HCT116 (cell line): ENCODE measurements at regions not wholly inside any gene's neighbourhood (a gene's known extent, or its start where the extent isn't known, plus 50 kb on each side); places are given as distances from the start of the nearest gene placed in this dataset.

Experiments used
- ATAC-seq: fragments of 200-7000 bp; cut with Tn5 transposase; 2 replicates; pipeline ENCODE4 v1.9.1; 2020; ENCODE audit warnings: mild to moderate bottlenecking, moderate library complexity
- BruUV-seq: library from RNA; stranded (reverse); fragments of 400-500 nt; replicated peaks from 2 replicates; lab custom pipeline; 2021; lab: Mats Ljungman, UMichigan
- CTCF ChIA-PET: fragments of 300-600 bp; sonication (Branson Sonifier 250); formaldehyde crosslinking; loops from one replicate; lab custom pipeline; 2021; ENCODE audit warnings: antibody characterized with exemption; lab: Charles Lee
- POLR2A ChIA-PET: fragments of 300-600, 350-600 bp; sonication (Branson Sonifier 250); formaldehyde crosslinking; loops from one replicate; lab custom pipeline; 2021; ENCODE audit warnings: antibody characterized with exemption; lab: Charles Lee
- RAD21 ChIA-PET, 2 experiments: fragments of 300-600 bp; sonication (Branson Sonifier 250); formaldehyde crosslinking; loops; one replicate each; lab custom pipeline; 2023; ENCODE audit warnings: low total read pairs in 2 of 2; ENCODE audit not compliant: uncharacterized antibody in 2 of 2, unreplicated experiment in 2 of 2, low non-redundant PET in 1 of 2; lab: Charles Lee
- DNase-seq: peaks from one replicate; pipeline ENCODE4 v3.0.0-alpha.2; 2010; ENCODE audit warnings: low read depth, low spot score
- H2AFZ ChIP-seq: fragments of 200-600 bp; shearing (Covaris generic), sonication (generic); 2 replicates; pipeline ENCODE4 v1.6.1; 2017; ENCODE audit warnings: low read depth, mixed run types, mixed read lengths, antibody characterized with exemption, low read length; ENCODE audit not compliant: poor library complexity, severe bottlenecking
- H3K27ac ChIP-seq: 2 replicates; pipeline ENCODE4 v1.5.1; 2012; ENCODE audit warnings: low read depth, low read length
- H3K27me3 ChIP-seq: fragments of 200-600 bp; sonication (generic); 2 replicates; pipeline ENCODE4 v1.6.1; 2016; ENCODE audit warnings: mixed run types, low read length, mixed read lengths; ENCODE audit not compliant: insufficient read depth
- H3K36me3 ChIP-seq, 2 experiments: fragments of 200-500 bp in 1 of 2; fragments of 200-600 bp in 1 of 2; sonication (Bioruptor generic) in 1 of 2; sonication (generic) in 1 of 2; 2 replicates each; pipeline versions ENCODE4 v1.5.1 to v1.6.1; 2014 to 2016; ENCODE audit warnings: low read length in 2 of 2, inconsistent platforms in 1 of 2, mixed read lengths in 1 of 2, mixed run types in 1 of 2; ENCODE audit not compliant: insufficient read depth in 2 of 2, control insufficient read depth in 1 of 2
- H3K4me1 ChIP-seq, 2 experiments: fragments of 200-600 bp in 1 of 2; sonication (generic) in 1 of 2; 2 replicates each; pipeline versions ENCODE4 v1.5.1 to v1.6.1; 2012 to 2017; ENCODE audit warnings: low read length in 2 of 2, inconsistent platforms in 1 of 2, mild to moderate bottlenecking in 1 of 2, mixed read lengths in 1 of 2, mixed run types in 1 of 2, moderate library complexity in 1 of 2; ENCODE audit not compliant: insufficient read depth in 2 of 2, control insufficient read depth in 1 of 2
- H3K4me2 ChIP-seq: fragments of 200-600 bp; sonication (generic); 2 replicates; pipeline ENCODE4 v1.6.1; 2017; ENCODE audit warnings: mixed run types, low read length, mixed read lengths
- H3K4me3 ChIP-seq, 2 experiments: fragments of 200-600 bp in 1 of 2; sonication (generic) in 1 of 2; replicated peaks in 1 of 2; 2 replicates each; pipeline ENCODE4 v1.5.1; 2011 to 2016; ENCODE audit warnings: low read length in 2 of 2, control low read depth in 1 of 2, low read depth in 1 of 2, mild to moderate bottlenecking in 1 of 2, mixed read lengths in 1 of 2, mixed run types in 1 of 2
- H3K79me2 ChIP-seq: fragments of 200-600 bp; sonication (generic); 2 replicates; pipeline ENCODE4 v1.6.1; 2017; ENCODE audit warnings: mild to moderate bottlenecking, mixed run types, low read length, moderate library complexity, mixed read lengths; ENCODE audit not compliant: insufficient read depth
- H3K9ac ChIP-seq: fragments of 200-600 bp; sonication (generic); 2 replicates; pipeline ENCODE4 v1.6.1; 2016; ENCODE audit warnings: low read length, mixed read lengths
- H3K9me2 ChIP-seq: fragments of 200-600 bp; sonication (generic), shearing (Covaris generic); 2 replicates; pipeline ENCODE4 v1.6.1; 2017; ENCODE audit warnings: mixed run types, mild to moderate bottlenecking, moderate library complexity; ENCODE audit not compliant: insufficient read depth
- H3K9me3 ChIP-seq, 2 experiments: fragments of 200-500 bp in 1 of 2; fragments of 200-600 bp in 1 of 2; sonication (Bioruptor generic) in 1 of 2; sonication (generic) in 1 of 2; 2 replicates each; pipeline ENCODE4 v1.6.1; 2014 to 2017; ENCODE audit warnings: low read length in 2 of 2, mixed read lengths in 2 of 2, inconsistent platforms in 1 of 2, low read depth in 1 of 2, mild to moderate bottlenecking in 1 of 2, mixed run types in 1 of 2, moderate library complexity in 1 of 2; ENCODE audit not compliant: control insufficient read depth in 1 of 2, insufficient read depth in 1 of 2
- H4K20me1 ChIP-seq: fragments of 200-600 bp; sonication (generic), shearing (Covaris generic); 2 replicates; pipeline ENCODE4 v1.6.1; 2017; ENCODE audit warnings: mixed run types, mild to moderate bottlenecking, moderate library complexity; ENCODE audit not compliant: insufficient read depth
- CBX3 ChIP-seq: IDR thresholded peaks from 2 replicates; pipeline ENCODE4 v1.6.1; 2012; ENCODE audit warnings: low read depth
- CEBPB ChIP-seq: IDR thresholded peaks from 2 replicates; pipeline ENCODE4 v1.6.1; 2012; ENCODE audit warnings: low read depth
- EGR1 ChIP-seq: IDR thresholded peaks from 2 replicates; pipeline ENCODE4 v1.6.1; 2012; ENCODE audit warnings: low read depth
- ELF1 ChIP-seq: IDR thresholded peaks from 2 replicates; pipeline ENCODE4 v1.6.1; 2012; ENCODE audit warnings: low read depth, borderline replicate concordance
- EZH2 ChIP-seq: fragments of 200-600 bp; sonication (generic); IDR thresholded peaks from 2 replicates; pipeline ENCODE4 v1.6.1; 2017; ENCODE audit warnings: antibody characterized with exemption, mixed run types
- EZH2phosphoT487 ChIP-seq: fragments of 200-600 bp; IDR thresholded peaks from 2 replicates; pipeline ENCODE4 v1.6.1; 2018; ENCODE audit warnings: antibody characterized with exemption, borderline replicate concordance
- FOSL1 ChIP-seq: IDR thresholded peaks from 2 replicates; pipeline ENCODE4 v1.6.1; 2012; ENCODE audit warnings: low read depth
- JUND ChIP-seq: IDR thresholded peaks from 2 replicates; pipeline ENCODE4 v1.6.1; 2012
- POLR2A ChIP-seq: IDR thresholded peaks from 2 replicates; pipeline ENCODE4 v1.7.0; 2011; ENCODE audit warnings: borderline replicate concordance; ENCODE audit not compliant: insufficient read depth, insufficient read length; ENCODE audit errors: extremely low read depth
- RAD21 ChIP-seq: IDR thresholded peaks from 2 replicates; pipeline ENCODE4 v1.6.1; 2012; ENCODE audit warnings: low read depth, mild to moderate bottlenecking
- SIN3A ChIP-seq: IDR thresholded peaks from 2 replicates; pipeline ENCODE4 v1.6.1; 2012; ENCODE audit warnings: low read depth
- SP1 ChIP-seq: IDR thresholded peaks from 2 replicates; pipeline ENCODE4 v1.6.1; 2012; ENCODE audit warnings: low read depth
- SRF ChIP-seq: IDR thresholded peaks from 2 replicates; pipeline ENCODE4 v1.6.1; 2012; ENCODE audit warnings: low read depth
- YY1 ChIP-seq: IDR thresholded peaks from 2 replicates; pipeline ENCODE4 v1.6.1; 2011; ENCODE audit warnings: low read length, low read depth, moderate library complexity, mild to moderate bottlenecking; ENCODE audit not compliant: insufficient replicate concordance; ENCODE audit errors: extremely low read depth
- ZNF274 ChIP-seq: fragments of 200-500 bp; sonication (Bioruptor generic); IDR thresholded peaks from 2 replicates; pipeline ENCODE4 v1.6.1; 2014; ENCODE audit warnings: mild to moderate bottlenecking, low read depth, low read length, inconsistent platforms
- intact Hi-C: fragments of 100-400 bp; cut with micrococcal nuclease; formaldehyde crosslinking; loops from 2 replicates; pipeline ENCODE4 v1.10.0; 2022
- TF ChIP-seq, protein P1 (sequence below): IDR thresholded peaks from 2 replicates; pipeline ENCODE4 v1.6.1; 2012
- TF ChIP-seq, protein P2 (sequence below), 3 experiments: fragments of 200-600 bp in 1 of 3; sonication (generic) in 1 of 3; IDR thresholded peaks in 2 of 3; conservative IDR thresholded peaks in 1 of 3; 2 replicates each; pipeline ENCODE4 v1.5.1; 2012 to 2017; ENCODE audit warnings: low read depth in 2 of 3, low read length in 2 of 3, antibody characterized with exemption in 1 of 3, borderline replicate concordance in 1 of 3, control low read depth in 1 of 3, mild to moderate bottlenecking in 1 of 3, mixed read lengths in 1 of 3, mixed run types in 1 of 3, moderate library complexity in 1 of 3; ENCODE audit not compliant: insufficient read depth in 1 of 3
- TF ChIP-seq, protein P3 (sequence below): IDR thresholded peaks from 2 replicates; pipeline ENCODE4 v1.6.1; 2011; ENCODE audit warnings: mild to moderate bottlenecking, low read length, moderate library complexity; ENCODE audit not compliant: insufficient replicate concordance; ENCODE audit errors: extremely low read depth
- TF ChIP-seq, protein P4 (sequence below): IDR thresholded peaks from 2 replicates; pipeline ENCODE4 v1.6.1; 2012

DNA sequence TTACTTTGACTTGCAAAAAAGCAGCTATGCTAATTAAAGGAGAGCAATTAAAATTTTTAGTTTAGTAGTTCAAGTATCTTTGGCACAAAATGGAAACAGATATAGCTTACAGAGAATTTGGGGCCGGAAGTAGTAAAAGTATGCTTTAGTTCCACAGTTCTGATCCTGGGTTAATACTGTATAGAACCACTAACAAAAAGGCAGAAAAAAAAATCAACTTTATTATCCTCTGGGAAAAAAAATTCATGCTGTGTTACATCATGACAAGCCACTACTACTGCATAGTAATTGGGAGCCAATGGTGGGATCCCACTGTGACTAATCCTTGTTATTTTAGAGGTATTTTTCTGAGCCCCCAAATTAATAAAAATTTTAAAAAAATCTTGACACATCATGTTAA lies 246.8 kb upstream of the PRDM9 start:
- Histone ChIP-seq H3K27me3 (no peaks in the 10 kb centered on the region), H3K36me3 (no peaks in the 10 kb centered on the region), H3K9me3 (peaks cover 13 to 34% of the 10 kb centered on the region in 2 experiments; a peak in 2 of 4 replicates), H3K9ac (no peak overlapping the region), H3K9me2 (no peaks in the 10 kb centered on the region), H3K4me3 (no peak overlapping the region), H3K4me2 (no peak overlapping the region), H3K4me1 (no peaks in the 10 kb centered on the region), H4K20me1 (no peaks in the 10 kb centered on the region), H2AFZ (no peak overlapping the region), H3K79me2 (no peaks in the 10 kb centered on the region), H3K27ac (no peak overlapping the region)
- POLR2A ChIA-PET, result no interaction called here
- no peak for ATAC-seq
- intact Hi-C loops, result no loop called here
- no peak for DNase-seq
- BruUV-seq, result no TSS peak
- RAD21 ChIA-PET, result no interaction called here
- no peak for TF ChIP-seq EZH2phosphoT487
- no peak for TF ChIP-seq POLR2A
- TF ChIP-seq CBX3, result no peak
- no peak for TF ChIP-seq SRF
- CTCF ChIA-PET, result no interaction called here

DNA sequence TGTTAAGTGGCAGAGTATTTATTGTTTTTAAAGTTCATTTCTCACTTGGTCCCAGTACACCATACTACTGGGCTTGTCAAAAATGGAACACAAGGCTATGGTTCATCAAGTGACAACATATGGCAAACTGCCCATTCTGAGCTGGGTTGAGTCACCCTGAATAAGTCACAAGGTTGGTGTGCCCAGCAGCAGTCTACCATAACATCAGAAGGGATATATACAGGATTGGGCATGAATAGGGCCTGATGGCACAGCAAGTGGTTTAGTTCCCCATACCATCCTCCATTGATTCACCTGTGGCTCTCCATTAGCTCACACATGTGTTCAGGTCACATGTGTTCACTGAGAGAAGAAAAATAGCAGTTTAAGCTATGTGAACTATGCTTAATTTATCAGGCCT lies 249.8 kb upstream of the PRDM9 start:
- H3K4me2 ChIP-seq, result no peak overlapping the region
- no peak overlapping the region for H3K27ac ChIP-seq
- BruUV-seq, result no TSS peak
- peaks cover 12 to 32% of the 10 kb centered on the region in 2 experiments; a peak in 3 of 4 replicates for H3K9me3 ChIP-seq
- no peaks in the 10 kb centered on the region for H3K9me2 ChIP-seq
- intact Hi-C loops, result no loop called here
- no peak overlapping the region for H3K4me3 ChIP-seq
- H3K79me2 ChIP-seq, result no peaks in the 10 kb centered on the region
- DNase-seq (no peak), ATAC-seq (no peak)
- H3K27me3 ChIP-seq, result no peaks in the 10 kb centered on the region
- ChIA-PET CTCF (no interaction called here), RAD21 (no interaction called here), POLR2A (no interaction called here)
- H2AFZ ChIP-seq, result no peak overlapping the region
- H3K9ac ChIP-seq, result no peak overlapping the region
- no peaks in the 10 kb centered on the region for H4K20me1 ChIP-seq
- no peaks in the 10 kb centered on the region for H3K36me3 ChIP-seq
- H3K4me1 ChIP-seq, result no peaks in the 10 kb centered on the region
- TF ChIP-seq EGR1 (no peak), CEBPB (no peak), EZH2 (no peak), YY1 (no peak), EZH2phosphoT487 (no peak), CBX3 (no peak), ZNF274 (no peak), JUND (no peak), SRF (no peak), ELF1 (no peak), SIN3A (no peak), SP1 (no peak), RAD21 (no peak), POLR2A (no peak), FOSL1 (no peak)
- TF ChIP-seq, protein P1, sequence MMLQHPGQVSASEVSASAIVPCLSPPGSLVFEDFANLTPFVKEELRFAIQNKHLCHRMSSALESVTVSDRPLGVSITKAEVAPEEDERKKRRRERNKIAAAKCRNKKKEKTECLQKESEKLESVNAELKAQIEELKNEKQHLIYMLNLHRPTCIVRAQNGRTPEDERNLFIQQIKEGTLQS, result no peak
- TF ChIP-seq, protein P2, sequence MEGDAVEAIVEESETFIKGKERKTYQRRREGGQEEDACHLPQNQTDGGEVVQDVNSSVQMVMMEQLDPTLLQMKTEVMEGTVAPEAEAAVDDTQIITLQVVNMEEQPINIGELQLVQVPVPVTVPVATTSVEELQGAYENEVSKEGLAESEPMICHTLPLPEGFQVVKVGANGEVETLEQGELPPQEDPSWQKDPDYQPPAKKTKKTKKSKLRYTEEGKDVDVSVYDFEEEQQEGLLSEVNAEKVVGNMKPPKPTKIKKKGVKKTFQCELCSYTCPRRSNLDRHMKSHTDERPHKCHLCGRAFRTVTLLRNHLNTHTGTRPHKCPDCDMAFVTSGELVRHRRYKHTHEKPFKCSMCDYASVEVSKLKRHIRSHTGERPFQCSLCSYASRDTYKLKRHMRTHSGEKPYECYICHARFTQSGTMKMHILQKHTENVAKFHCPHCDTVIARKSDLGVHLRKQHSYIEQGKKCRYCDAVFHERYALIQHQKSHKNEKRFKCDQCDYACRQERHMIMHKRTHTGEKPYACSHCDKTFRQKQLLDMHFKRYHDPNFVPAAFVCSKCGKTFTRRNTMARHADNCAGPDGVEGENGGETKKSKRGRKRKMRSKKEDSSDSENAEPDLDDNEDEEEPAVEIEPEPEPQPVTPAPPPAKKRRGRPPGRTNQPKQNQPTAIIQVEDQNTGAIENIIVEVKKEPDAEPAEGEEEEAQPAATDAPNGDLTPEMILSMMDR (IDR thresholded peaks at IDR 0.05 in 2 of 3, conservative IDR thresholded peaks at IDR 0.05 in 1 of 3; ENCODE audit: borderline replicate concordance in 1 of 3, insufficient read depth in 1 of 3, low read depth in 2 of 3, low read length in 2 of 3), result no peak
- TF ChIP-seq, protein P3, sequence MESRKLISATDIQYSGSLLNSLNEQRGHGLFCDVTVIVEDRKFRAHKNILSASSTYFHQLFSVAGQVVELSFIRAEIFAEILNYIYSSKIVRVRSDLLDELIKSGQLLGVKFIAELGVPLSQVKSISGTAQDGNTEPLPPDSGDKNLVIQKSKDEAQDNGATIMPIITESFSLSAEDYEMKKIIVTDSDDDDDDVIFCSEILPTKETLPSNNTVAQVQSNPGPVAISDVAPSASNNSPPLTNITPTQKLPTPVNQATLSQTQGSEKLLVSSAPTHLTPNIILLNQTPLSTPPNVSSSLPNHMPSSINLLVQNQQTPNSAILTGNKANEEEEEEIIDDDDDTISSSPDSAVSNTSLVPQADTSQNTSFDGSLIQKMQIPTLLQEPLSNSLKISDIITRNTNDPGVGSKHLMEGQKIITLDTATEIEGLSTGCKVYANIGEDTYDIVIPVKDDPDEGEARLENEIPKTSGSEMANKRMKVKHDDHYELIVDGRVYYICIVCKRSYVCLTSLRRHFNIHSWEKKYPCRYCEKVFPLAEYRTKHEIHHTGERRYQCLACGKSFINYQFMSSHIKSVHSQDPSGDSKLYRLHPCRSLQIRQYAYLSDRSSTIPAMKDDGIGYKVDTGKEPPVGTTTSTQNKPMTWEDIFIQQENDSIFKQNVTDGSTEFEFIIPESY, result no peak
- TF ChIP-seq, protein P4, sequence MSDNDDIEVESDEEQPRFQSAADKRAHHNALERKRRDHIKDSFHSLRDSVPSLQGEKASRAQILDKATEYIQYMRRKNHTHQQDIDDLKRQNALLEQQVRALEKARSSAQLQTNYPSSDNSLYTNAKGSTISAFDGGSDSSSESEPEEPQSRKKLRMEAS, result no peak
